Calu3 (cell line): ENCODE measurements at regions not wholly inside any gene's neighbourhood (a gene's known extent, or its start where the extent isn't known, plus 50 kb on each side); places are given as distances from the start of the nearest gene placed in this dataset.

Source experiments
- BruUV-seq: library from RNA; stranded (reverse); fragments of 400-500 nt; replicated peaks from 2 replicates; lab custom pipeline; 2021; lab: Mats Ljungman, UMichigan
- CTCF ChIA-PET: fragments of 300-600 bp; sonication (Branson Sonifier 250); formaldehyde crosslinking; loops from one replicate; lab custom pipeline; 2022; ENCODE audit warnings: antibody characterized with exemption; lab: Charles Lee
- DNase-seq: peaks from one replicate; pipeline ENCODE4 v3.0.0; 2022
- H3K27ac Mint-ChIP-seq: one replicate; pipeline ENCODE4 v1.8.0; 2022; ENCODE audit warnings: mixed read lengths; ENCODE audit not compliant: unreplicated experiment
- H3K27me3 Mint-ChIP-seq: one replicate; pipeline ENCODE4 v1.8.0; 2022; ENCODE audit warnings: mixed read lengths; ENCODE audit not compliant: unreplicated experiment
- H3K36me3 Mint-ChIP-seq: one replicate; pipeline ENCODE4 v1.8.0; 2022; ENCODE audit warnings: mild to moderate bottlenecking, moderate library complexity, mixed read lengths; ENCODE audit not compliant: insufficient read depth, unreplicated experiment
- H3K4me1 Mint-ChIP-seq: one replicate; pipeline ENCODE4 v1.8.0; 2022; ENCODE audit warnings: mild to moderate bottlenecking, low read depth, mixed read lengths; ENCODE audit not compliant: unreplicated experiment
- H3K4me3 Mint-ChIP-seq: one replicate; pipeline ENCODE4 v1.8.0; 2022; ENCODE audit warnings: mild to moderate bottlenecking, low read depth, moderate library complexity, mixed read lengths; ENCODE audit not compliant: unreplicated experiment
- H3K9me3 Mint-ChIP-seq: one replicate; pipeline ENCODE4 v1.8.0; 2022; ENCODE audit warnings: low read depth, mixed read lengths; ENCODE audit not compliant: unreplicated experiment
- CTCF ChIP-seq: fragments of 200-600 bp; IDR thresholded peaks from one replicate; pipeline ENCODE4 v1.8.0; 2022; ENCODE audit warnings: antibody characterized with exemption; ENCODE audit not compliant: unreplicated experiment
- intact Hi-C: fragments of 100-400 bp; cut with micrococcal nuclease; formaldehyde crosslinking; loops from one replicate; pipeline ENCODE4 v1.10.0; 2022; ENCODE audit not compliant: unreplicated experiment

GRCh38 chr1:239186487-239186886 is 199.9 kb upstream of the CHRM3 start:
- intact Hi-C loops, result no loop called here
- no peak for TF ChIP-seq CTCF
- Mint-ChIP-seq H3K36me3 (no peaks in the 10 kb centered on the region), H3K27me3 (no peaks in the 10 kb centered on the region), H3K4me1 (no peaks in the 10 kb centered on the region), H3K27ac (no peak overlapping the region), H3K4me3 (no peak overlapping the region), H3K9me3 (no peaks in the 10 kb centered on the region)
- no TSS peak for BruUV-seq
- no peak for DNase-seq
- CTCF ChIA-PET, result no interaction called here

DNA sequence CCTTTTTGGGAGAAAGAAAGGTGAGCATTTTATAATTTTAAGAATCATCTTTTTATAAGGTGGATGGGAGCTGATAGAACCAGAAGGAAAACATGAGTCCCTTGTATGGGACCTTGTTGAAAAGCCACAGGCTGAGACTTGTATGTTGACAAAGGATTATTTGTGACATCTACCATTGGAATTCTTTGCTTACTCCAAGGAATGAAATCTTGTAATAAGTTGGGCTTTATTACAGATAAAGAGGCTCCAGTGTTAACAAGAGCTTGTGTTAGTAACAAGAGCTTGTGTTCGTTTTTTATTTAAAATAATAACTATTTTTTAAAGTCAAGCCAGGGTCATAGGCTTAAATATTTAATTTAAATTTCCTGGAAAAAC is 201.1 kb upstream of the CHRM3 start:
- CTCF ChIA-PET, result no interaction called here

DNA sequence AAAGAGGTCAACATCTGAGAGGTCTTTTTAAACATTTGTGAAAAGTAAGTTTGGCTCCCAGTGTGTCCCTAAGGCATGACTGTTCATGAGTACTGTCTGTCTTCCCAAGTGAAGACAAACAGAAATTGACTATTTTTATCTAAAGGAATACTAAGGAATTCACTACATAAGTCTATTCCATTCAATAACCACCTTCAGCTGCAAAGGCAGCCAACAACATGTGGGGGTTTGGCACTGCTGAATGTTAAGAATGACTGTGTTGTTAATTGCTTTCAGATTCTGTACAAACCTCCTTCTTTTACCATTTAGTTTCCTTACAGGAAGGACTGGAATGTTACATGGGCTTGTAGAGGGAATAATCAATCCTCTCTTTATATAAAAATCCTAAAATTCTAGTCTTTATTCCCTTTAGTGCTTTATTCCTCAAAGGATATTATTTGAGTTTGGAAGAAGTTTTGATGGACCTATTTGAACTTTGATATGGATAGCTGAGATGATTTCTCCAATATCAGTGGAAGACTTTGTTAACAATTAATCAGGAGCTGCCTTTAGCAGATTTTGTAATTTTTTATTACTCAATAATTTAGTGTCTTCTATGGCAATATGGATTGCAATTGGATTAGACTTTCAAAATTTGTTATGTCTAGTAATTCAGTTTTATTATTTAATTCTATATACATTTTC is 201.7 kb upstream of the CHRM3 start:
- no peaks in the 10 kb centered on the region for H3K36me3 Mint-ChIP-seq
- no peak for DNase-seq
- CTCF ChIA-PET, result no interaction called here
- TF ChIP-seq CTCF, result no peak
- BruUV-seq, result no TSS peak
- no peak overlapping the region for H3K27ac Mint-ChIP-seq
- intact Hi-C loops, result no loop called here
- H3K4me1 Mint-ChIP-seq, result no peaks in the 10 kb centered on the region
- H3K9me3 Mint-ChIP-seq, result peaks cover 3% of the 10 kb centered on the region
- no peak overlapping the region for H3K4me3 Mint-ChIP-seq
- H3K27me3 Mint-ChIP-seq, result no peaks in the 10 kb centered on the region

More for the DNA sequence above, 201.1 kb upstream of the CHRM3 start:
- Mint-ChIP-seq H3K36me3 (no peaks in the 10 kb centered on the region), H3K27me3 (no peaks in the 10 kb centered on the region), H3K4me1 (no peaks in the 10 kb centered on the region), H3K27ac (no peak overlapping the region), H3K9me3 (peaks cover 3% of the 10 kb centered on the region), H3K4me3 (no peak overlapping the region)
- no peak for DNase-seq
- no peak for TF ChIP-seq CTCF
- intact Hi-C loops, result no loop called here
- BruUV-seq, result no TSS peak

DNA sequence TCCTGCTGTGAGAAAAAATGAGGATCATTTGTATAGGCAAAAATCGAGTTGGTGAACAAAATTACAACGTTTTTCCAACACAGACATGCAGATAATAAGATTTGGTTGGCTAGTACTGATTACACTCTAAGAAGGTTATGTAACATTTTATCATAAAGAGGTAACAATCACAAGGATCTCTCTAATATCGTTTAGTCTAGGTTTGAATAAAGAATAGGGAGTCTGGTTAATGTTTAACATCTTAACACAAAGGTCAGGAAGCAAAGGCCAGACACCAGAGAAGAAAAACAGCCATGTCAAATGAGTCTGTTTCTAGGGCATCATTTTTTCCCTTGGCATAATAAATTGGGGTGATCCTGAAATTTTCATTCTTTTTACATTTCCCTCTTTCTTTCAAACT is 207.4 kb upstream of the CHRM3 start:
- CTCF ChIA-PET, result no interaction called here
- intact Hi-C loops, result no loop called here
- TF ChIP-seq CTCF, result no peak
- no peak for DNase-seq
- no peak overlapping the region for H3K27ac Mint-ChIP-seq
- H3K27me3 Mint-ChIP-seq, result no peaks in the 10 kb centered on the region
- H3K9me3 Mint-ChIP-seq, result peaks cover 3% of the 10 kb centered on the region
- no TSS peak for BruUV-seq
- no peak overlapping the region for H3K4me3 Mint-ChIP-seq
- H3K36me3 Mint-ChIP-seq, result no peaks in the 10 kb centered on the region
- H3K4me1 Mint-ChIP-seq, result peaks cover 18% of the 10 kb centered on the region
